Colonic mucosa (tissue), 4 donors: ENCODE measurements at regions not wholly inside any gene's neighbourhood (a gene's known extent, or its start where the extent isn't known, plus 50 kb on each side); places are given as distances from the start of the nearest gene placed in this dataset.

Experiments used
- DNase-seq: peaks from one replicate; pipeline ENCODE4 v3.0.0-alpha.2; 2020
- H3K27ac ChIP-seq: fragments of 200-600 bp; one replicate; pipeline ENCODE4 v1.8.0; 2021
- H3K27me3 ChIP-seq: fragments of 200-600 bp; one replicate; pipeline ENCODE4 v1.8.0; 2021
- H3K36me3 ChIP-seq: fragments of 200-600 bp; one replicate; pipeline ENCODE4 v1.8.0; 2021
- H3K4me1 ChIP-seq: fragments of 200-600 bp; one replicate; pipeline ENCODE4 v1.8.0; 2021; ENCODE audit warnings: mild to moderate bottlenecking
- H3K4me3 ChIP-seq: fragments of 200-600 bp; one replicate; pipeline ENCODE4 v1.8.0; 2021
- H3K9ac ChIP-seq, 2 donors: one replicate each; pipeline ENCODE4 v1.7.0; 2013; ENCODE audit warnings: control low read depth in 2 of 2, low read depth in 2 of 2, low read length in 2 of 2
- H3K9me3 ChIP-seq: fragments of 200-600 bp; one replicate; pipeline ENCODE4 v1.8.0; 2021
- intact Hi-C: fragments of 100-400 bp; cut with DNase I; formaldehyde crosslinking; loops from one replicate; pipeline ENCODE4 v1.14.1; 2022
- TF ChIP-seq, protein P1 (sequence below): fragments of 200-600 bp; IDR thresholded peaks from one replicate; pipeline ENCODE4 v1.8.0; 2022; ENCODE audit warnings: antibody characterized with exemption, mild to moderate bottlenecking
- donor health status: healthy.
- donor health status: DM: no; HTN: no; CAD: no.
- donor health status: DM: no; HTN: no; CAD: no.

DNA sequence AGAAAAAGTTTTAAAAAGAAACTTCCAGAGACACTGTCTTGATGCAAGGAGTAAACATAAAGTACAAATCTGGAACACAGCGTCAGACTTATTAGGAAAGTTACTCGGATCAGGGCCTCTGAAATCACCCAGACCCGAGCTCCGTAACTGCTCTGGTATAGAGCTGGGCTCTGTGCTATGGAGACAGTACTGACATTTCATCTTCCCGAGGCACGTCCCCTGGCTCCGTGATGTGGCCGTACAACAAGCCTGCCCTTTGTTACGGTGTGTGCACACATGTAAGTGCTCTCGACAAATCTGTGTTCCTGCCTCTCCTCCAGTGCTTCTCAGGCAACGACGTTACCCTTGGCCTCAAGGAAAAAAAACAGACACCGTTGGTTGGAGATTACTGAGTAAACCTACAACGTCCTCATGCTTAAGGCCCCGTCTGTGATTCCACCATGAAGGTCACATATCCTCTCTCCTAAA lies 107.0 kb upstream of the IRF2BP2 start:
- Histone ChIP-seq H3K36me3 (no peaks in the 10 kb centered on the region), H3K9me3 (no peaks in the 10 kb centered on the region), H3K4me3 (no peak overlapping the region), H3K4me1 (peaks cover 23% of the 10 kb centered on the region), H3K9ac (peak overlapping the region in 1 of 2 donors; percentile 90), H3K27ac (peak overlapping the region; percentile 88), H3K27me3 (no peaks in the 10 kb centered on the region)
- intact Hi-C loops, result loop anchor here (2.0 kb wide), 1 partner anchor 106 kb away; the partner anchor contains the start of gene IRF2BP2
- TF ChIP-seq, protein P1, sequence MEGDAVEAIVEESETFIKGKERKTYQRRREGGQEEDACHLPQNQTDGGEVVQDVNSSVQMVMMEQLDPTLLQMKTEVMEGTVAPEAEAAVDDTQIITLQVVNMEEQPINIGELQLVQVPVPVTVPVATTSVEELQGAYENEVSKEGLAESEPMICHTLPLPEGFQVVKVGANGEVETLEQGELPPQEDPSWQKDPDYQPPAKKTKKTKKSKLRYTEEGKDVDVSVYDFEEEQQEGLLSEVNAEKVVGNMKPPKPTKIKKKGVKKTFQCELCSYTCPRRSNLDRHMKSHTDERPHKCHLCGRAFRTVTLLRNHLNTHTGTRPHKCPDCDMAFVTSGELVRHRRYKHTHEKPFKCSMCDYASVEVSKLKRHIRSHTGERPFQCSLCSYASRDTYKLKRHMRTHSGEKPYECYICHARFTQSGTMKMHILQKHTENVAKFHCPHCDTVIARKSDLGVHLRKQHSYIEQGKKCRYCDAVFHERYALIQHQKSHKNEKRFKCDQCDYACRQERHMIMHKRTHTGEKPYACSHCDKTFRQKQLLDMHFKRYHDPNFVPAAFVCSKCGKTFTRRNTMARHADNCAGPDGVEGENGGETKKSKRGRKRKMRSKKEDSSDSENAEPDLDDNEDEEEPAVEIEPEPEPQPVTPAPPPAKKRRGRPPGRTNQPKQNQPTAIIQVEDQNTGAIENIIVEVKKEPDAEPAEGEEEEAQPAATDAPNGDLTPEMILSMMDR, result no peak
- no peak for DNase-seq

DNA sequence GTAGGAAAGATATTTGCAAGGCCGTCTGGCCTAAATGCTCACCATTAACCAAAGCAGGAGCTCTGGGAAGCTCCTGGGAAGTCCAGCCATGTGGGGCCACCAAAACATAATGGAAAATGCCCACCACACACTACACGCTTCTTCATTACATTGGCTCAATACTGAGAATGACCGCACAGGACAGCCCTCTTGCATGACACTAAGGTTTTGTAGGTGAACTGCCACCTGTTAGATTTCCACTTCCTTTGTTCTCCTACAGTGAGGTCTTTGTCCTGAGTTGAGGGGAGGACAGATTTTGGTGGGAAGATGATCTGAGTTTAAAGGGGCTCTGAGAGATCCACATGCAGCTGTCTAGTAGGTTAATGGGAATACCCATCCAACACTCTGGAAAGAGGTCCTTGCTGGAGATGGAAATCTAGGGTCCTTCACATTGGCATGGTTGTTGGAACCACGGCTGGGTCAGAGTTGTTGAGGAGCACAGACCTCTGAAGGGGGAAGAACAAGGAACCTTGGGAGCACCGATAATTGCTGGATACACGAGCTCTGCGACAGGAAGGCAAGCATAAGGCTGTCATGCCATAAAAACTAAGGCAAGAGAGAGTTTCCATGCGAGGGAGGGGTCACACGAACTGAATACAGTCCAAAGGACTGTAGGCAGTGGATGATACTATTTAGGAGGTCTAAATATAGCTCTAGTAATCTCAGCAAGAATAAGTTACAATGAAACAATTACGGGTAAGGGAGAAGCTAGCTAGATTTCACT lies 105.5 kb upstream of the IRF2BP2 start:
- intact Hi-C loops, result loop anchor here (2.0 kb wide), 1 partner anchor 105 kb away; the partner anchor contains the start of gene IRF2BP2
- Histone ChIP-seq H3K9ac (peak overlapping the region in 1 of 2 donors; percentile 90), H3K4me1 (peaks cover 17% of the 10 kb centered on the region), H3K27me3 (no peaks in the 10 kb centered on the region), H3K4me3 (no peak overlapping the region), H3K36me3 (no peaks in the 10 kb centered on the region), H3K27ac (peak overlapping the region; percentile 88), H3K9me3 (no peaks in the 10 kb centered on the region)
- TF ChIP-seq, protein P1, result no peak
- DNase-seq, result no peak

DNA sequence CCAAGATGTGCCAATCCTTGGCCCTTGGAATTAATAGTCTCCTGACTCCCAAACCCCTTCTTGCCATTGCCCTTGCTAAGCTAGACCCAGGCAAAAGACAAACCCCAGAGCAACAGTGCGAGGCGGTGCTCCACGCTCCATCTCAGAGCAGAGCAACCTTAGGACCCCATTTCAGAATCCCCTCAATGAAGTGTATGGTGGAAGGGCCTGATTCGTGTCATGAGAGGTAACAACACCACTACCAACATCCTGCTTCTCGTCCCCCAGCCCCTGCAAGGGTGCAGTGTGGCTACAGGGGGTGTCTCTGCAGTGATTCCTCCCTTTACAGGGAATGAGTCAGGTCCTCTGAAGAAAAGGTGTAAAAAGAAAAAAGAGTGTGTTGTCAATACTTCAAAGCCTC lies 103.9 kb upstream of the IRF2BP2 start:
- intact Hi-C loops, result no loop called here
- DNase-seq, result no peak
- TF ChIP-seq, protein P1, result no peak
- Histone ChIP-seq H3K36me3 (no peaks in the 10 kb centered on the region), H3K4me3 (no peak overlapping the region), H3K27ac (no peak overlapping the region), H3K4me1 (peaks cover 17% of the 10 kb centered on the region), H3K9ac (peak overlapping the region in 1 of 2 donors; percentile 36), H3K9me3 (no peaks in the 10 kb centered on the region), H3K27me3 (no peaks in the 10 kb centered on the region)

DNA sequence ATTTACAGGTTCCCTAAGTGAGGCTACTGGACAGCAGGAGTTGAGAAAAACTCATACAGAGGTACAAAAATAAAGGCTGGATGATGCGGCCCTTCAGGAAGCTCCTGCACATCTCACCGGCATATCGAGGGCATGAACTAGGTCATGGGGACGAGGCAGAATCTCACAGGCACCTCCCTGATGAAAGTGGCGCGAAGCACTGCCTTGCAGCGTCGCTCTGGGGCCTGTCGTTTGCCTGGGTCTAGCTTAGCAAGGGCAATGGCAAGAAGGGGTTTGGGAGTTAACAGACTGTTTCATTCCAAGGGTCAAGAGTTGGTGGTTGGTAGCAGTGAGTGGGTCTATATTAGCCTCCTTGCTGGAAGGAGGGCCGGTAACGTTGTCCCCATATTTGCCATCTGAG lies 103.5 kb upstream of the IRF2BP2 start:
- intact Hi-C loops, result no loop called here
- no peaks in the 10 kb centered on the region for H3K36me3 ChIP-seq
- H3K9ac ChIP-seq, result peak overlapping the region in 1 of 2 donors; percentile 0
- H3K9me3 ChIP-seq, result no peaks in the 10 kb centered on the region
- no peaks in the 10 kb centered on the region for H3K27me3 ChIP-seq
- peaks cover 17% of the 10 kb centered on the region for H3K4me1 ChIP-seq
- no peak overlapping the region for H3K27ac ChIP-seq
- no peak overlapping the region for H3K4me3 ChIP-seq
- no peak for DNase-seq
- TF ChIP-seq, protein P1, result no peak

DNA sequence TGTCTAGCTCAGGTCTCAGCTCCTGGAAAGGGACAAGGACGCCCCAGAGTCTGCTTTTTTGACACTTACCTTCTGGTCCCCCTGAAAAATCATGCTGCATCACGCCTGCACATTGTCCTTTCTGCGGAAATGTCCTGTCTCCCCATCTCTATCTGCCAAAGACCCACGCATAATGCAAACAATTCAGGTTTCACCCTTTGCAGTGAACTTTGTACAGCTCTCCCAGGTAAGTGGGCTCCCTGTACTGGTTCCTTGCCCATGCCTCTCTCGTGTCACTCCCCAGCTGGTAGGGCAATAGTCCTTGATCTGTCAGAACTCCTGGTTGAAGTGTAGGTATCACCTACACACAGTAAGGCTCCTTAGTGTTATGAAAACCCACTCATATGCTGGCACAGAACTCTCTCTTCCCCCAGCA lies 102.9 kb upstream of the IRF2BP2 start:
- H3K4me3 ChIP-seq, result no peak overlapping the region
- H3K9ac ChIP-seq, result peak overlapping the region; percentile 0 to 41
- H3K36me3 ChIP-seq, result no peaks in the 10 kb centered on the region
- TF ChIP-seq, protein P1, result no peak
- H3K4me1 ChIP-seq, result peaks cover 17% of the 10 kb centered on the region
- no peak for DNase-seq
- no peaks in the 10 kb centered on the region for H3K9me3 ChIP-seq
- intact Hi-C loops, result no loop called here
- no peaks in the 10 kb centered on the region for H3K27me3 ChIP-seq
- peak overlapping the region; percentile 62 for H3K27ac ChIP-seq
